PFSK-1 (cell line): ENCODE measurements at regions not wholly inside any gene's neighbourhood (a gene's known extent, or its start where the extent isn't known, plus 50 kb on each side); places are given as distances from the start of the nearest gene placed in this dataset.

Experiments used
- POLR2AphosphoS5 ChIP-seq: IDR thresholded peaks from 2 replicates; pipeline ENCODE4 v1.6.1; 2012; ENCODE audit warnings: low read depth, mild to moderate bottlenecking, control low read depth, low read length, moderate library complexity
- SIN3A ChIP-seq: IDR thresholded peaks from 2 replicates; pipeline ENCODE4 v1.6.1; 2012; ENCODE audit warnings: mild to moderate bottlenecking, low read length, moderate library complexity, borderline replicate concordance; ENCODE audit not compliant: insufficient read depth
- TAF1 ChIP-seq: IDR thresholded peaks from 2 replicates; pipeline ENCODE4 v1.6.1; 2012; ENCODE audit warnings: low read length, control low read depth, borderline replicate concordance; ENCODE audit not compliant: insufficient read depth
- TF ChIP-seq, protein P1 (sequence below), 2 experiments: IDR thresholded peaks; 2 replicates each; pipeline versions ENCODE4 v1.6.1 to v1.8.0; 2011 to 2012; ENCODE audit warnings: low read depth in 2 of 2, low read length in 2 of 2, control low read depth in 1 of 2, inconsistent platforms in 1 of 2, mild to moderate bottlenecking in 1 of 2, moderate library complexity in 1 of 2; ENCODE audit not compliant: insufficient read depth in 1 of 2

DNA sequence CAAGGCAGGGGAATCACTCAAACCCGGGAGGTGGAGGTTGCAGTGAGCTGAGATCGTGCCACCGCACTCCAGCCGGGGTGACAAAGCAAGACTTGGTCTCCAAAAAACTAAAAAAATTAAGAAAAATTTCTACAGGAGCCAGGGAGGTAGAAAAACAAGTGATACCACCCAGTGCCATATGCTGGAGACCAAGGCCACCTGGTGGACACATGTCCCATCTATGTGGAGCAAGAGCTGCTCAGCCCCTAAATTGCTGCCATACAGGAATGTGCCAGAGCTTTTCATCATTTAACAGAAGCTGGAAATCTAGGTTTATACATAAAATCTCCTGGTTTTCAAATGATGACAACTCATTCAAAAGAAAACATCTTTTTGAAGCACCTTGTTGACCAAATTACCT lies 61.4 kb upstream of the ELK3 start:
- no peak for TF ChIP-seq SIN3A
- TF ChIP-seq TAF1 = no peak
- TF ChIP-seq POLR2AphosphoS5 = no peak
- TF ChIP-seq, protein P1, sequence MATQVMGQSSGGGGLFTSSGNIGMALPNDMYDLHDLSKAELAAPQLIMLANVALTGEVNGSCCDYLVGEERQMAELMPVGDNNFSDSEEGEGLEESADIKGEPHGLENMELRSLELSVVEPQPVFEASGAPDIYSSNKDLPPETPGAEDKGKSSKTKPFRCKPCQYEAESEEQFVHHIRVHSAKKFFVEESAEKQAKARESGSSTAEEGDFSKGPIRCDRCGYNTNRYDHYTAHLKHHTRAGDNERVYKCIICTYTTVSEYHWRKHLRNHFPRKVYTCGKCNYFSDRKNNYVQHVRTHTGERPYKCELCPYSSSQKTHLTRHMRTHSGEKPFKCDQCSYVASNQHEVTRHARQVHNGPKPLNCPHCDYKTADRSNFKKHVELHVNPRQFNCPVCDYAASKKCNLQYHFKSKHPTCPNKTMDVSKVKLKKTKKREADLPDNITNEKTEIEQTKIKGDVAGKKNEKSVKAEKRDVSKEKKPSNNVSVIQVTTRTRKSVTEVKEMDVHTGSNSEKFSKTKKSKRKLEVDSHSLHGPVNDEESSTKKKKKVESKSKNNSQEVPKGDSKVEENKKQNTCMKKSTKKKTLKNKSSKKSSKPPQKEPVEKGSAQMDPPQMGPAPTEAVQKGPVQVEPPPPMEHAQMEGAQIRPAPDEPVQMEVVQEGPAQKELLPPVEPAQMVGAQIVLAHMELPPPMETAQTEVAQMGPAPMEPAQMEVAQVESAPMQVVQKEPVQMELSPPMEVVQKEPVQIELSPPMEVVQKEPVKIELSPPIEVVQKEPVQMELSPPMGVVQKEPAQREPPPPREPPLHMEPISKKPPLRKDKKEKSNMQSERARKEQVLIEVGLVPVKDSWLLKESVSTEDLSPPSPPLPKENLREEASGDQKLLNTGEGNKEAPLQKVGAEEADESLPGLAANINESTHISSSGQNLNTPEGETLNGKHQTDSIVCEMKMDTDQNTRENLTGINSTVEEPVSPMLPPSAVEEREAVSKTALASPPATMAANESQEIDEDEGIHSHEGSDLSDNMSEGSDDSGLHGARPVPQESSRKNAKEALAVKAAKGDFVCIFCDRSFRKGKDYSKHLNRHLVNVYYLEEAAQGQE (IDR thresholded peaks at IDR 0.05; ENCODE audit: insufficient read depth in 1 of 2, low read depth in 2 of 2, low read length in 2 of 2) = no peak
